ENCODE measurements at regions not wholly inside any gene's neighbourhood (a gene's known extent, or its start where the extent isn't known, plus 50 kb on each side); places are given as distances from the start of the nearest gene placed in this dataset.

GRCh38 chr12:77344651-77345050 is 279.3 kb upstream of the E2F7 start:
- no peak overlapping the region for H3K4me2 ChIP-seq (replicated peaks; ENCODE audit: low read depth, low read length, poor library complexity, severe bottlenecking)
- no peak overlapping the region for H3K4me3 Mint-ChIP-seq
- no peaks in the 10 kb centered on the region for H3K79me2 ChIP-seq (ENCODE audit: control insufficient read depth, insufficient read depth, low read length)
- no peaks in the 10 kb centered on the region for H4K20me1 ChIP-seq (ENCODE audit: control insufficient read depth, insufficient read depth, low read length, poor library complexity, severe bottlenecking)
- H3K9ac ChIP-seq (ENCODE audit: low read length): no peak overlapping the region
- no peak for ATAC-seq (ENCODE audit: low read depth)
- TF ChIP-seq EZH2 (IDR thresholded peaks at IDR 0.05; ENCODE audit: borderline replicate concordance, insufficient read depth, low read depth, low read length, poor library complexity, severe bottlenecking): no peak
- no peak for TF ChIP-seq CTCF (IDR thresholded peaks at IDR 0.05)
- intact Hi-C loops (cut with micrococcal nuclease): no loop called here
- H3K27ac Mint-ChIP-seq: no peak overlapping the region
- no peak overlapping the region for H3K27ac ChIP-seq (ENCODE audit: low read length in 2 of 2)
- WGBS (ENCODE audit: insufficient coverage): no CpG with 5 or more reads among the region's 1 CpG
- no peaks in the 10 kb centered on the region for H3K27me3 Mint-ChIP-seq
- no peak overlapping the region for H3K4me3 ChIP-seq (ENCODE audit: control extremely low read depth in 1 of 5, extremely low read depth in 1 of 5, insufficient read depth in 1 of 5, low read depth in 2 of 5, low read length in 4 of 5)
- no peak overlapping the region for H2AFZ ChIP-seq (ENCODE audit: insufficient read depth, low read depth, low read length, poor library complexity, severe bottlenecking)
- DNase-seq: no peak
- H3K36me3 ChIP-seq (replicated peaks in 1 of 2; ENCODE audit: control extremely low read depth in 1 of 2, control insufficient read depth in 1 of 2, extremely low read depth in 1 of 2, insufficient read depth in 2 of 2, low read length in 1 of 2): no peaks in the 10 kb centered on the region
- no peaks in the 10 kb centered on the region for H3K9me3 Mint-ChIP-seq (ENCODE audit: insufficient read depth)
- no peaks in the 10 kb centered on the region for H3K4me1 ChIP-seq (ENCODE audit: control insufficient read depth in 2 of 2, insufficient read depth in 2 of 2, low read length in 2 of 2)
- no peaks in the 10 kb centered on the region for H3K9me3 ChIP-seq (ENCODE audit: control extremely low read depth in 1 of 3, control insufficient read depth in 2 of 3, insufficient read depth in 1 of 3, low read length in 2 of 3)
- H3K4me1 Mint-ChIP-seq: no peaks in the 10 kb centered on the region
- H3K27me3 ChIP-seq (replicated peaks in 1 of 4; ENCODE audit: control extremely low read depth in 1 of 4, control insufficient read depth in 3 of 4, insufficient read depth in 4 of 4, low read length in 3 of 4): no peaks in the 10 kb centered on the region
- ChIA-PET POLR2A (no interaction called here), CTCF (no interaction called here)

- intact Hi-C loops (cut with micrococcal nuclease): no loop called here
- Mint-ChIP-seq H3K9me3 (ENCODE audit: insufficient read depth) (no peaks in the 10 kb centered on the region), H3K27ac (no peak overlapping the region), H3K27me3 (no peaks in the 10 kb centered on the region), H3K4me3 (no peak overlapping the region), H3K4me1 (no peaks in the 10 kb centered on the region)
- Histone ChIP-seq H2AFZ (ENCODE audit: insufficient read depth, low read depth, low read length, poor library complexity, severe bottlenecking) (no peak overlapping the region), H3K27me3 (replicated peaks in 1 of 4; ENCODE audit: control extremely low read depth in 1 of 4, control insufficient read depth in 3 of 4, insufficient read depth in 4 of 4, low read length in 3 of 4) (no peaks in the 10 kb centered on the region), H3K36me3 (replicated peaks in 1 of 2; ENCODE audit: control extremely low read depth in 1 of 2, control insufficient read depth in 1 of 2, extremely low read depth in 1 of 2, insufficient read depth in 2 of 2, low read length in 1 of 2) (no peaks in the 10 kb centered on the region), H4K20me1 (ENCODE audit: control insufficient read depth, insufficient read depth, low read length, poor library complexity, severe bottlenecking) (no peaks in the 10 kb centered on the region), H3K27ac (ENCODE audit: low read length in 2 of 2) (no peak overlapping the region), H3K79me2 (ENCODE audit: control insufficient read depth, insufficient read depth, low read length) (no peaks in the 10 kb centered on the region), H3K4me1 (ENCODE audit: control insufficient read depth in 2 of 2, insufficient read depth in 2 of 2, low read length in 2 of 2) (no peaks in the 10 kb centered on the region), H3K9ac (ENCODE audit: low read length) (no peak overlapping the region), H3K9me3 (ENCODE audit: control extremely low read depth in 1 of 3, control insufficient read depth in 2 of 3, insufficient read depth in 1 of 3, low read length in 2 of 3) (no peaks in the 10 kb centered on the region), H3K4me2 (replicated peaks; ENCODE audit: low read depth, low read length, poor library complexity, severe bottlenecking) (no peak overlapping the region), H3K4me3 (ENCODE audit: control extremely low read depth in 1 of 5, extremely low read depth in 1 of 5, insufficient read depth in 1 of 5, low read depth in 2 of 5, low read length in 4 of 5) (no peak overlapping the region)
- TF ChIP-seq CTCF (IDR thresholded peaks at IDR 0.05) (no peak), EZH2 (IDR thresholded peaks at IDR 0.05; ENCODE audit: borderline replicate concordance, insufficient read depth, low read depth, low read length, poor library complexity, severe bottlenecking) (no peak)
- ATAC-seq (ENCODE audit: low read depth) (no peak), DNase-seq (no peak)
- CTCF ChIA-PET: no interaction called here
- POLR2A ChIA-PET: no interaction called here
- no CpG with 5 or more reads among the region's 1 CpG for WGBS (ENCODE audit: insufficient coverage)
Observed at GRCh38 chr12:77343291-77343690, 277.9 kb upstream of the E2F7 start.
